GM19035 (cell line): ENCODE measurements at regions not wholly inside any gene's neighbourhood (a gene's known extent, or its start where the extent isn't known, plus 50 kb on each side); places are given as distances from the start of the nearest gene placed in this dataset.

ENCODE experiments used
- ATAC-seq: cut with Tn5 transposase; IDR thresholded peaks from one replicate; pipeline ENCODE4 v1.9.1; 2021; ENCODE audit not compliant: unreplicated experiment

GRCh38 chr14:101460521-101460920 is 100.8 kb upstream of the DIO3 start:
- ATAC-seq, result no peak

GRCh38 chr14:101460986-101461750 is 100.1 kb upstream of the DIO3 start:
- ATAC-seq, result no peak

GRCh38 chr14:101461891-101462290 is 99.4 kb upstream of the DIO3 start:
- no peak for ATAC-seq

- no peak for ATAC-seq
Measured at GRCh38 chr14:101462726-101463565, 98.3 kb upstream of the DIO3 start.

- no peak for ATAC-seq
Measured at GRCh38 chr14:101463566-101464171, 97.6 kb upstream of the DIO3 start.

- no peak for ATAC-seq
Measured at GRCh38 chr14:101464310-101464983, 96.8 kb upstream of the DIO3 start.

GRCh38 chr14:101464984-101465794 is 96.1 kb upstream of the DIO3 start:
- ATAC-seq, result no peak

- no peak for ATAC-seq
Measured at GRCh38 chr14:101465795-101466448, 95.4 kb upstream of the DIO3 start.

GRCh38 chr14:101466456-101467180 is 94.7 kb upstream of the DIO3 start:
- no peak for ATAC-seq

- ATAC-seq, result no peak
Measured at GRCh38 chr14:101467181-101467926, 93.9 kb upstream of the DIO3 start.

- ATAC-seq, result no peak
Measured at GRCh38 chr14:101469382-101470247, 91.7 kb upstream of the DIO3 start.

- ATAC-seq, result no peak
Measured at GRCh38 chr14:101470266-101470665, 91.0 kb upstream of the DIO3 start.

- ATAC-seq, result no peak
Measured at GRCh38 chr14:101471723-101472517, 89.4 kb upstream of the DIO3 start.

GRCh38 chr14:101472518-101472849 is 88.8 kb upstream of the DIO3 start:
- no peak for ATAC-seq

- ATAC-seq, result no peak
Measured at GRCh38 chr14:101473045-101473729, 88.1 kb upstream of the DIO3 start.

- no peak for ATAC-seq
Measured at GRCh38 chr14:101473795-101474562, 87.3 kb upstream of the DIO3 start.
